Vagina (tissue), 2 donors: ENCODE measurements at regions not wholly inside any gene's neighbourhood (a gene's known extent, or its start where the extent isn't known, plus 50 kb on each side); places are given as distances from the start of the nearest gene placed in this dataset.

ENCODE experiments used
- POLR2A ChIP-seq, 2 donors: fragments of 450-650 bp; IDR thresholded peaks; one replicate each; pipeline ENCODE4 v1.6.1; 2017; ENCODE audit warnings: antibody characterized with exemption in 2 of 2, mild to moderate bottlenecking in 2 of 2, moderate library complexity in 2 of 2
- TF ChIP-seq, protein P1 (sequence below), 3 experiments: fragments of 450-650 bp in 2 of 3; fragments of 200-600 bp in 1 of 3; sonication (generic) in 1 of 3; IDR thresholded peaks; one replicate each; pipeline ENCODE4 v1.5.1; 2017 to 2019; ENCODE audit warnings: antibody characterized with exemption in 3 of 3, mild to moderate bottlenecking in 2 of 3, moderate library complexity in 2 of 3

DNA sequence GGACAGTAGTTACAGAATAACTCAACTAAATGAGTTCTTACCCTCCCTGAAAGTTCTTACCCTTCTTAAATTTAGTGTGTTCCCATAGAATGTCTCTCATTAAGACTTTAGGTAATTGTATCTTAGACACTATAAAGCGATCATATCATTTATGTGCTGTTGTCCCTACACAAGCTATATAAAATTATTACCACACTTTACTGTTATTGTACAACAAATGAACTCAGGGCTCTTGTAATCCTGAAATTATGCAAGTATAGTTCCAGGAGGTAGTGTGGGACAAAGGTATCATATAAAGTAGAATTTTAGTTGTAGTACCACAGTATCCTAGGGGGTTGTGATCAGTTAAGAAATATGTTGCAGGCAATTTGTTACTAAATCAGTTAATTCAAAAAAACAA lies 167.4 kb upstream of the CARMIL1 start:
- TF ChIP-seq POLR2A (IDR thresholded peaks at IDR 0.05) = no peak
- TF ChIP-seq, protein P1, sequence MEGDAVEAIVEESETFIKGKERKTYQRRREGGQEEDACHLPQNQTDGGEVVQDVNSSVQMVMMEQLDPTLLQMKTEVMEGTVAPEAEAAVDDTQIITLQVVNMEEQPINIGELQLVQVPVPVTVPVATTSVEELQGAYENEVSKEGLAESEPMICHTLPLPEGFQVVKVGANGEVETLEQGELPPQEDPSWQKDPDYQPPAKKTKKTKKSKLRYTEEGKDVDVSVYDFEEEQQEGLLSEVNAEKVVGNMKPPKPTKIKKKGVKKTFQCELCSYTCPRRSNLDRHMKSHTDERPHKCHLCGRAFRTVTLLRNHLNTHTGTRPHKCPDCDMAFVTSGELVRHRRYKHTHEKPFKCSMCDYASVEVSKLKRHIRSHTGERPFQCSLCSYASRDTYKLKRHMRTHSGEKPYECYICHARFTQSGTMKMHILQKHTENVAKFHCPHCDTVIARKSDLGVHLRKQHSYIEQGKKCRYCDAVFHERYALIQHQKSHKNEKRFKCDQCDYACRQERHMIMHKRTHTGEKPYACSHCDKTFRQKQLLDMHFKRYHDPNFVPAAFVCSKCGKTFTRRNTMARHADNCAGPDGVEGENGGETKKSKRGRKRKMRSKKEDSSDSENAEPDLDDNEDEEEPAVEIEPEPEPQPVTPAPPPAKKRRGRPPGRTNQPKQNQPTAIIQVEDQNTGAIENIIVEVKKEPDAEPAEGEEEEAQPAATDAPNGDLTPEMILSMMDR (IDR thresholded peaks at IDR 0.05) = no peak
